ENCODE measurements at regions not wholly inside any gene's neighbourhood (a gene's known extent, or its start where the extent isn't known, plus 50 kb on each side); places are given as distances from the start of the nearest gene placed in this dataset.

- no peak overlapping the region for H3K27ac Mint-ChIP-seq
- Histone ChIP-seq H3K4me1 (ENCODE audit: insufficient read depth, low read length) (no peaks in the 10 kb centered on the region), H3K9me3 (ENCODE audit: control insufficient read depth in 1 of 2, insufficient read depth in 1 of 2, low read length in 2 of 2) (no peaks in the 10 kb centered on the region), H3K27ac (ENCODE audit: low read depth in 1 of 2, low read length in 2 of 2) (no peak overlapping the region), H3K36me3 (ENCODE audit: insufficient read depth, low read length) (no peaks in the 10 kb centered on the region), H3K27me3 (ENCODE audit: control insufficient read depth in 1 of 2, insufficient read depth in 2 of 2, low read length in 2 of 2) (no peaks in the 10 kb centered on the region), H3K4me3 (ENCODE audit: low read length) (no peak overlapping the region)
- DNase-seq = no peak
- CTCF ChIA-PET = no interaction called here
- no peaks in the 10 kb centered on the region for H3K36me3 Mint-ChIP-seq (ENCODE audit: low read depth)
- H3K27me3 Mint-ChIP-seq = no peaks in the 10 kb centered on the region
- ATAC-seq (ENCODE audit: poor library complexity) = no peak
- H3K4me1 Mint-ChIP-seq (ENCODE audit: low read depth) = no peaks in the 10 kb centered on the region
- H3K9me3 Mint-ChIP-seq = peaks cover 4% of the 10 kb centered on the region
- POLR2A ChIA-PET = no interaction called here
- intact Hi-C loops (cut with DNase I, micrococcal nuclease) = no loop called here
- no peak overlapping the region for H3K4me3 Mint-ChIP-seq
- TF ChIP-seq, protein P1, sequence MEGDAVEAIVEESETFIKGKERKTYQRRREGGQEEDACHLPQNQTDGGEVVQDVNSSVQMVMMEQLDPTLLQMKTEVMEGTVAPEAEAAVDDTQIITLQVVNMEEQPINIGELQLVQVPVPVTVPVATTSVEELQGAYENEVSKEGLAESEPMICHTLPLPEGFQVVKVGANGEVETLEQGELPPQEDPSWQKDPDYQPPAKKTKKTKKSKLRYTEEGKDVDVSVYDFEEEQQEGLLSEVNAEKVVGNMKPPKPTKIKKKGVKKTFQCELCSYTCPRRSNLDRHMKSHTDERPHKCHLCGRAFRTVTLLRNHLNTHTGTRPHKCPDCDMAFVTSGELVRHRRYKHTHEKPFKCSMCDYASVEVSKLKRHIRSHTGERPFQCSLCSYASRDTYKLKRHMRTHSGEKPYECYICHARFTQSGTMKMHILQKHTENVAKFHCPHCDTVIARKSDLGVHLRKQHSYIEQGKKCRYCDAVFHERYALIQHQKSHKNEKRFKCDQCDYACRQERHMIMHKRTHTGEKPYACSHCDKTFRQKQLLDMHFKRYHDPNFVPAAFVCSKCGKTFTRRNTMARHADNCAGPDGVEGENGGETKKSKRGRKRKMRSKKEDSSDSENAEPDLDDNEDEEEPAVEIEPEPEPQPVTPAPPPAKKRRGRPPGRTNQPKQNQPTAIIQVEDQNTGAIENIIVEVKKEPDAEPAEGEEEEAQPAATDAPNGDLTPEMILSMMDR (IDR thresholded peaks at IDR 0.05) = no peak
Observed at GRCh38 chr3:117955196-117955595, 1079.5 kb downstream of the IGSF11 start.

- no peak for ATAC-seq (ENCODE audit: poor library complexity)
- no peak overlapping the region for H3K4me3 Mint-ChIP-seq
- Histone ChIP-seq H3K4me1 (ENCODE audit: insufficient read depth, low read length) (no peaks in the 10 kb centered on the region), H3K36me3 (ENCODE audit: insufficient read depth, low read length) (no peaks in the 10 kb centered on the region), H3K4me3 (ENCODE audit: low read length) (no peak overlapping the region), H3K27ac (ENCODE audit: low read depth in 1 of 2, low read length in 2 of 2) (no peak overlapping the region), H3K9me3 (ENCODE audit: control insufficient read depth in 1 of 2, insufficient read depth in 1 of 2, low read length in 2 of 2) (no peaks in the 10 kb centered on the region), H3K27me3 (ENCODE audit: control insufficient read depth in 1 of 2, insufficient read depth in 2 of 2, low read length in 2 of 2) (no peaks in the 10 kb centered on the region)
- no peaks in the 10 kb centered on the region for H3K36me3 Mint-ChIP-seq (ENCODE audit: low read depth)
- TF ChIP-seq, protein P1 (IDR thresholded peaks at IDR 0.05) = no peak
- intact Hi-C loops (cut with DNase I, micrococcal nuclease) = no loop called here
- H3K27me3 Mint-ChIP-seq = no peaks in the 10 kb centered on the region
- POLR2A ChIA-PET = no interaction called here
- CTCF ChIA-PET = no interaction called here
- no peak overlapping the region for H3K27ac Mint-ChIP-seq
- no peaks in the 10 kb centered on the region for H3K4me1 Mint-ChIP-seq (ENCODE audit: low read depth)
- DNase-seq = no peak
- H3K9me3 Mint-ChIP-seq = peaks cover 2% of the 10 kb centered on the region
Observed at GRCh38 chr3:117958027-117958426, 1076.6 kb downstream of the IGSF11 start.

- ChIA-PET CTCF (no interaction called here), POLR2A (no interaction called here)
- Histone ChIP-seq H3K4me3 (ENCODE audit: low read length) (no peak overlapping the region), H3K27ac (ENCODE audit: low read depth in 1 of 2, low read length in 2 of 2) (no peak overlapping the region), H3K9me3 (ENCODE audit: control insufficient read depth in 1 of 2, insufficient read depth in 1 of 2, low read length in 2 of 2) (no peaks in the 10 kb centered on the region), H3K36me3 (ENCODE audit: insufficient read depth, low read length) (no peaks in the 10 kb centered on the region), H3K27me3 (ENCODE audit: control insufficient read depth in 1 of 2, insufficient read depth in 2 of 2, low read length in 2 of 2) (no peaks in the 10 kb centered on the region), H3K4me1 (ENCODE audit: insufficient read depth, low read length) (no peaks in the 10 kb centered on the region)
- peaks cover 4% of the 10 kb centered on the region for H3K9me3 Mint-ChIP-seq
- no peaks in the 10 kb centered on the region for H3K36me3 Mint-ChIP-seq (ENCODE audit: low read depth)
- ATAC-seq (ENCODE audit: poor library complexity) (no peak), DNase-seq (no peak)
- intact Hi-C loops (cut with DNase I, micrococcal nuclease) = no loop called here
- no peak overlapping the region for H3K4me3 Mint-ChIP-seq
- H3K27me3 Mint-ChIP-seq = no peaks in the 10 kb centered on the region
- no peak overlapping the region for H3K27ac Mint-ChIP-seq
- TF ChIP-seq, protein P1 (IDR thresholded peaks at IDR 0.05) = no peak
- no peaks in the 10 kb centered on the region for H3K4me1 Mint-ChIP-seq (ENCODE audit: low read depth)
Observed at GRCh38 chr3:117962750-117963149, 1071.9 kb downstream of the IGSF11 start.

Data from CD4-positive, alpha-beta T cell (primary cell).